ENCODE measurements at regions not wholly inside any gene's neighbourhood (a gene's known extent, or its start where the extent isn't known, plus 50 kb on each side); places are given as distances from the start of the nearest gene placed in this dataset.

GRCh38 chr5:165559645-165560044 lies 2054.2 kb downstream of the MAT2B start:
- no peak for DNase-seq (ENCODE audit: low spot score)

GRCh38 chr5:165560648-165561047 lies 2055.2 kb downstream of the MAT2B start:
- DNase-seq (ENCODE audit: low spot score) = no peak

- DNase-seq (ENCODE audit: low spot score) = no peak
These were observed 2060.5 kb downstream of the MAT2B start for GRCh38 chr5:165565911-165566310.

- DNase-seq (ENCODE audit: low spot score) = no peak
These were observed 2064.1 kb downstream of the MAT2B start for GRCh38 chr5:165569551-165569950.

GRCh38 chr5:165573445-165573844 lies 2068.0 kb downstream of the MAT2B start:
- DNase-seq (ENCODE audit: low spot score) = no peak

GRCh38 chr5:165574100-165574499 lies 2068.7 kb downstream of the MAT2B start:
- no peak for DNase-seq (ENCODE audit: low spot score)

GRCh38 chr5:165576678-165577275 lies 2071.4 kb downstream of the MAT2B start:
- DNase-seq (ENCODE audit: low spot score) = no peak

GRCh38 chr5:165579911-165580310 lies 2074.5 kb downstream of the MAT2B start:
- no peak for DNase-seq (ENCODE audit: low spot score)

- DNase-seq (ENCODE audit: low spot score) = no peak
These were observed 2089.3 kb downstream of the MAT2B start for GRCh38 chr5:165594693-165595092.

GRCh38 chr5:165602529-165602928 lies 2097.1 kb downstream of the MAT2B start:
- no peak for DNase-seq (ENCODE audit: low spot score)

- DNase-seq (ENCODE audit: low spot score) = no peak
These were observed 2101.6 kb downstream of the MAT2B start for GRCh38 chr5:165607026-165607425.

GRCh38 chr5:165609871-165610270 lies 2104.5 kb downstream of the MAT2B start:
- DNase-seq (ENCODE audit: low spot score) = no peak

GRCh38 chr5:165616490-165617405 lies 2111.3 kb downstream of the MAT2B start:
- no peak for DNase-seq (ENCODE audit: low spot score)

- no peak for DNase-seq (ENCODE audit: low spot score)
These were observed 2112.1 kb downstream of the MAT2B start for GRCh38 chr5:165617491-165617890.

GRCh38 chr5:165620394-165620793 lies 2115.0 kb downstream of the MAT2B start:
- DNase-seq (ENCODE audit: low spot score) = no peak

- peak; percentile 23 for DNase-seq (ENCODE audit: low spot score)
These were observed 2117.6 kb downstream of the MAT2B start for GRCh38 chr5:165622864-165623536.

- DNase-seq (ENCODE audit: low spot score) = no peak
These were observed 2118.9 kb downstream of the MAT2B start for GRCh38 chr5:165624166-165624946.

- no peak for DNase-seq (ENCODE audit: low spot score)
These were observed 2120.7 kb downstream of the MAT2B start for GRCh38 chr5:165626161-165626560.

GRCh38 chr5:165627548-165628170 lies 2122.2 kb downstream of the MAT2B start:
- no peak for DNase-seq (ENCODE audit: low spot score)

- DNase-seq (ENCODE audit: low spot score) = peak; percentile 44
These were observed 2124.9 kb downstream of the MAT2B start for GRCh38 chr5:165630261-165630778.

- DNase-seq (ENCODE audit: low spot score) = no peak
These were observed 2125.8 kb downstream of the MAT2B start for GRCh38 chr5:165631235-165631634.
